AG04450 (cell line): ENCODE measurements at regions not wholly inside any gene's neighbourhood (a gene's known extent, or its start where the extent isn't known, plus 50 kb on each side); places are given as distances from the start of the nearest gene placed in this dataset.

Source experiments
- CTCF ChIA-PET: fragments of 300-600, 350-600 bp; formaldehyde crosslinking; extraction: SDS; loops from one replicate; lab custom pipeline; 2022; ENCODE audit warnings: antibody characterized with exemption, inconsistent platforms; lab: Charles Lee
- POLR2A ChIA-PET: fragments of 350-600 bp; formaldehyde crosslinking; extraction: SDS; loops from one replicate; lab custom pipeline; 2021; ENCODE audit warnings: antibody characterized with exemption, inconsistent platforms; lab: Yijun Ruan, JAX
- DNase-seq: peaks from one replicate; pipeline ENCODE4 v3.0.0-alpha.2; 2011; ENCODE audit warnings: low read depth, low spot score
- H3K27ac ChIP-seq: one replicate; pipeline ENCODE4 v1.5.1; 2012; ENCODE audit warnings: low read depth, low read length, control low read depth
- H3K27me3 ChIP-seq: one replicate; pipeline ENCODE4 v1.6.0; 2012; ENCODE audit warnings: low read length; ENCODE audit not compliant: control insufficient read depth, insufficient read depth
- H3K4me3 ChIP-seq: 2 replicates; pipeline ENCODE4 v1.5.1; 2011; ENCODE audit warnings: mild to moderate bottlenecking, low read depth, low read length, control low read depth
- H3K9me3 ChIP-seq: 2 replicates; pipeline ENCODE4 v1.5.1; 2012; ENCODE audit warnings: low read length; ENCODE audit not compliant: control insufficient read depth, insufficient read depth
- TF ChIP-seq, protein P1 (sequence below): IDR thresholded peaks from 2 replicates; pipeline ENCODE4 v1.5.1; 2011; ENCODE audit warnings: low read depth, low read length, control low read depth, inconsistent platforms

DNA sequence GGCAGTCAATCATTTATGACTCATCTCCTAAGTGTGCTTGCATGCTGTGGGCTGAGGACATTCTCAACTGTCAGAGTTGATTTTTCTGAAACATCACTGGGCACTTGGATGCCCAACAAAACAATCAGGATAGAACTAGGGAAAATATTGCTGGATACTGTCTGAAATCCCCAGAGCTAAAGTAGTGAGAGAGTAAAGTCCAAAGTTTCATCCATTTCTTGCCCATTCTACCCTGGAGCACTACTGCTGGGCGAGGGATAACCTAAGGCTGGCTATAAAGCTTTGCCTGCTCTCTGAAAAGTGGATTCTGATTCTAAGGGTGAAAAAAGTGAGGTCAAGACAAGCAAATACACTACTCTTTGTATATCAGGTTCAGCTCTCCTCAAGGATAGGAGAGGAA, 279.6 kb upstream of the EDA2R start:
- TF ChIP-seq, protein P1, sequence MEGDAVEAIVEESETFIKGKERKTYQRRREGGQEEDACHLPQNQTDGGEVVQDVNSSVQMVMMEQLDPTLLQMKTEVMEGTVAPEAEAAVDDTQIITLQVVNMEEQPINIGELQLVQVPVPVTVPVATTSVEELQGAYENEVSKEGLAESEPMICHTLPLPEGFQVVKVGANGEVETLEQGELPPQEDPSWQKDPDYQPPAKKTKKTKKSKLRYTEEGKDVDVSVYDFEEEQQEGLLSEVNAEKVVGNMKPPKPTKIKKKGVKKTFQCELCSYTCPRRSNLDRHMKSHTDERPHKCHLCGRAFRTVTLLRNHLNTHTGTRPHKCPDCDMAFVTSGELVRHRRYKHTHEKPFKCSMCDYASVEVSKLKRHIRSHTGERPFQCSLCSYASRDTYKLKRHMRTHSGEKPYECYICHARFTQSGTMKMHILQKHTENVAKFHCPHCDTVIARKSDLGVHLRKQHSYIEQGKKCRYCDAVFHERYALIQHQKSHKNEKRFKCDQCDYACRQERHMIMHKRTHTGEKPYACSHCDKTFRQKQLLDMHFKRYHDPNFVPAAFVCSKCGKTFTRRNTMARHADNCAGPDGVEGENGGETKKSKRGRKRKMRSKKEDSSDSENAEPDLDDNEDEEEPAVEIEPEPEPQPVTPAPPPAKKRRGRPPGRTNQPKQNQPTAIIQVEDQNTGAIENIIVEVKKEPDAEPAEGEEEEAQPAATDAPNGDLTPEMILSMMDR, result no peak
- H3K4me3 ChIP-seq, result no peak overlapping the region
- no peak for DNase-seq
- no peak overlapping the region for H3K27ac ChIP-seq
- CTCF ChIA-PET, result no interaction called here
- no peaks in the 10 kb centered on the region; the same call in 1 of the 2 replicates for H3K9me3 ChIP-seq
- no peaks in the 10 kb centered on the region for H3K27me3 ChIP-seq
- POLR2A ChIA-PET, result no interaction called here

DNA sequence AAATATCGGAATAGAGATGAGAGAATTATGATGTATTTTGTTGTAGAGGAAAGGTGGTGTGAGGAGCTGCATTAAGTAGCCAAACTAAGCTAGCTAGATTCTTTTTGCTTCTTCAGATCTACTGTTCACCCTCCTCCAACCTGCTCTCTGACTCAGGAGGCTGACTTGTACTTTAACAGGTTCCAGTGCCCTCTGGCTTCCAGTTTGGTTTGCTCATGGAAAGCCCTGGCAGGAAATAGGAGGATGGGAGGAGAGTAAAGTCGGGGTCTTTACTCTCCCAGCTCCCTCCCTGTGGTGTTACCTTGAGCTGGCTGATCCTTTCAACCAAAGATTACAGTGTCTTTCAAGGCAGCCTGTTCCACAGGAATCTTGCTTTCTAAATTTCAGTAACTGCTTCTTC, 277.0 kb upstream of the EDA2R start:
- CTCF ChIA-PET, result no interaction called here
- POLR2A ChIA-PET, result no interaction called here
- Histone ChIP-seq H3K9me3 (no peaks in the 10 kb centered on the region; the same call in 1 of the 2 replicates), H3K27me3 (no peaks in the 10 kb centered on the region), H3K27ac (no peak overlapping the region), H3K4me3 (no peak overlapping the region)
- TF ChIP-seq, protein P1, result no peak
- no peak for DNase-seq

DNA sequence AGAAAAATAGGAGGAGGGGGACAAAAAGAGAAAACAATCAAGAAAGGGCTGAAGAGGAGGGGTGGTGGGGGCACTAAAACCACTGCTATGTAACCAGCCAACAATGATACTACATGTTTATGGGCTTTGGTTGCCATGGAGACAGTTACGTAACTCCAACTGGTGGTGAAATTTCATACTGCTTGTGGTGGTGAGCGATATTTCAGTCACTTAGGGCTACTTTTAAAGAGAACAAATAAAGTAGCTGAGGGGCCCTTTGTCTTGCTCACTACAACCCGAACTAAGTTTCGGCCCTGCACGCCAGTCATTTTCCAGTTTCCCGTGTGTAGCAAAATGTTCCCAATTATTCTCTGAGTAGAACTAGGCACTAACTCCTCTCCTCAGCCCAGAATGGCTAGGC, 275.2 kb upstream of the EDA2R start:
- no peak overlapping the region for H3K27ac ChIP-seq
- CTCF ChIA-PET, result no interaction called here
- TF ChIP-seq, protein P1, result no peak
- POLR2A ChIA-PET, result no interaction called here
- no peak overlapping the region for H3K4me3 ChIP-seq
- no peak for DNase-seq
- no peaks in the 10 kb centered on the region for H3K27me3 ChIP-seq
- no peaks in the 10 kb centered on the region; the same call in 1 of the 2 replicates for H3K9me3 ChIP-seq

DNA sequence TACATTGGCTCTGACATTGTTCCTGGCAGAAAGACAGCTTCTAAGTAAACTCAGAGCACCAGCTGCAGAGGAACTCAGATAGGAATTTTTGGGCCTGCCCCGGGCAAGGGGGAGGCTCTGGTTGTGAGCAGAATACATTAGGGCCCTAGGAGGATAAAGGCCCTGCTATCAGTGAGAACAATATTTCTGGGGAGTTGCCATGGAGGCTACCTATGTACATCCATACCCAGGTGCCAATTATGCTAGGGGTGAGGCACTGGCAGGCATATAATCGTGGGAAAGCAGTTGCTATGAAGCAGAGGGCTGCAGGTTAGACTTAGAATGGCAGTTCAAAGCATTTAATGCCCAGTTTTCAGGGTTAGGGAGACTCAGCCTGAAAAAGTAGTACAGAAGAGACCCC, 273.5 kb upstream of the EDA2R start:
- TF ChIP-seq, protein P1, result no peak
- H3K27me3 ChIP-seq, result no peaks in the 10 kb centered on the region
- ChIA-PET CTCF (no interaction called here), POLR2A (no interaction called here)
- no peak overlapping the region for H3K27ac ChIP-seq
- no peak for DNase-seq
- H3K9me3 ChIP-seq, result no peaks in the 10 kb centered on the region
- H3K4me3 ChIP-seq, result no peak overlapping the region

DNA sequence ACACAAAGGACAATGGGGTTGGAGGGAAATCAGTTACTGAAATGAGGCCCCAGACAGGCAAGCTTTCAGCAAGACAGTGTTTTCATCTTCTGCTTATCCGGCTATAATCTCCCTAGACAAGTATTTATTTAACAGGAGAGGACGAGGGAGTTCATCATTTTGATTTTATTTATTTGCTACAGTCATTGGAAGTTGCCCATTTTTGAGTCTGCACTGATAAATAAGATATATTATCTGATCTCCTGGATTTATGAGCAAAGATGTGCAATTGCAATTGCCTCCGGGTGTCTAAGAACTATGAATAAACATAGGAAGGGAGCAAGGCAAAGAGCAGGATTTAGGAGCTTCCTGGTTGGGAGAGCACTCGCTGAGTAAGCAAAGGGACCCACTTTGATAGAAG, 263.2 kb upstream of the EDA2R start:
- TF ChIP-seq, protein P1, result no peak
- ChIA-PET POLR2A (no interaction called here), CTCF (no interaction called here)
- Histone ChIP-seq H3K4me3 (no peak overlapping the region), H3K9me3 (no peaks in the 10 kb centered on the region), H3K27ac (no peak overlapping the region), H3K27me3 (no peaks in the 10 kb centered on the region)
- DNase-seq, result no peak
